ENCODE measurements at regions not wholly inside any gene's neighbourhood (a gene's known extent, or its start where the extent isn't known, plus 50 kb on each side); places are given as distances from the start of the nearest gene placed in this dataset.

DNA sequence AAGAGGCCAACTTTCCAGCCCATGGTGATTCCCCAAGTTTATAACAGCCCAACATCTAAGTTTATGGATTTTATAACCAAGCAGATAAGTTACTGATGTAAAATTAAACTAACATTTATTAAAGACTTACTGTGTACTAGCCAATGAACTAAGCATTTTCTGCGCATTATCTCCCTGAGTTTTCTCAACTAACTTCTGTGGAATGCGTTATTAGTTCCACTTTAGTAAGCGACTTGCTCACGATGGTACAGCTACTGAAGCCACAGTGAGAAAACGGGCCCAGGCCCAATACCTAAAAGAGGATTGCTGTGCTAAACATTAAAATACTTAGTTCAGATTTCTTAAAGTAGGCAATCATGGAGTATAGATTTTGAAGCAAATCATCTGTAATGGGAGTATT lies 61.0 kb downstream of the ZBTB18 start:
- TF ChIP-seq, protein P1, sequence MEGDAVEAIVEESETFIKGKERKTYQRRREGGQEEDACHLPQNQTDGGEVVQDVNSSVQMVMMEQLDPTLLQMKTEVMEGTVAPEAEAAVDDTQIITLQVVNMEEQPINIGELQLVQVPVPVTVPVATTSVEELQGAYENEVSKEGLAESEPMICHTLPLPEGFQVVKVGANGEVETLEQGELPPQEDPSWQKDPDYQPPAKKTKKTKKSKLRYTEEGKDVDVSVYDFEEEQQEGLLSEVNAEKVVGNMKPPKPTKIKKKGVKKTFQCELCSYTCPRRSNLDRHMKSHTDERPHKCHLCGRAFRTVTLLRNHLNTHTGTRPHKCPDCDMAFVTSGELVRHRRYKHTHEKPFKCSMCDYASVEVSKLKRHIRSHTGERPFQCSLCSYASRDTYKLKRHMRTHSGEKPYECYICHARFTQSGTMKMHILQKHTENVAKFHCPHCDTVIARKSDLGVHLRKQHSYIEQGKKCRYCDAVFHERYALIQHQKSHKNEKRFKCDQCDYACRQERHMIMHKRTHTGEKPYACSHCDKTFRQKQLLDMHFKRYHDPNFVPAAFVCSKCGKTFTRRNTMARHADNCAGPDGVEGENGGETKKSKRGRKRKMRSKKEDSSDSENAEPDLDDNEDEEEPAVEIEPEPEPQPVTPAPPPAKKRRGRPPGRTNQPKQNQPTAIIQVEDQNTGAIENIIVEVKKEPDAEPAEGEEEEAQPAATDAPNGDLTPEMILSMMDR (IDR thresholded peaks at IDR 0.05; ENCODE audit: insufficient read depth, low read depth, low read length), result no peak
- TF ChIP-seq EZH2 (IDR thresholded peaks at IDR 0.05; ENCODE audit: insufficient read depth, low read length), result no peak
